WTC11 (cell line): ENCODE measurements at regions not wholly inside any gene's neighbourhood (a gene's known extent, or its start where the extent isn't known, plus 50 kb on each side); places are given as distances from the start of the nearest gene placed in this dataset.

Experiments
- ETV6 ChIP-seq: sonication (generic); formaldehyde crosslinking; IDR thresholded peaks from 2 replicates; pipeline ENCODE4 v1.8.1; 2022; ENCODE audit warnings: mild to moderate bottlenecking, missing genetic modification reagents
- ZNF121 ChIP-seq: sonication (generic); formaldehyde crosslinking; IDR thresholded peaks from 2 replicates; pipeline ENCODE4 v1.8.0; 2023; ENCODE audit warnings: missing genetic modification reagents
- ZNF396 ChIP-seq: fragments of 250-450 bp; sonication (Bioruptor Pico); IDR thresholded peaks from 2 replicates; pipeline ENCODE4 v1.8.0; 2021; ENCODE audit warnings: mild to moderate bottlenecking, moderate library complexity, borderline replicate concordance
- ZNF416 ChIP-seq: fragments of 250-450 bp; sonication (Bioruptor Pico); IDR thresholded peaks from 2 replicates; pipeline ENCODE4 v1.9.0; 2021; ENCODE audit warnings: mild to moderate bottlenecking, inconsistent platforms
- TF ChIP-seq, protein P1 (sequence below): fragments of 200-600 bp; IDR thresholded peaks from 2 replicates; pipeline ENCODE4 v1.8.0; 2022; ENCODE audit warnings: antibody characterized with exemption
- TF ChIP-seq, protein P2 (sequence below): sonication (generic); formaldehyde crosslinking; conservative IDR thresholded peaks from 2 replicates; pipeline ENCODE4 v1.8.1; 2022; ENCODE audit warnings: mild to moderate bottlenecking, missing genetic modification reagents
- TF ChIP-seq, protein P3 (sequence below): sonication (generic); formaldehyde crosslinking; IDR thresholded peaks from 2 replicates; pipeline ENCODE4 v1.8.1; 2022; ENCODE audit warnings: mild to moderate bottlenecking, moderate library complexity, missing genetic modification reagents
- TF ChIP-seq, protein P4 (sequence below): sonication (generic); formaldehyde crosslinking; IDR thresholded peaks from 2 replicates; pipeline ENCODE4 v1.8.1; 2023; ENCODE audit warnings: mild to moderate bottlenecking, missing genetic modification reagents
- TF ChIP-seq, protein P5 (sequence below): sonication (generic); formaldehyde crosslinking; IDR thresholded peaks from 2 replicates; pipeline ENCODE4 v1.8.0; 2023; ENCODE audit warnings: missing genetic modification reagents
- TF ChIP-seq, protein P6 (sequence below): sonication (generic); formaldehyde crosslinking; IDR thresholded peaks from 2 replicates; pipeline ENCODE4 v1.8.0; 2022; ENCODE audit warnings: mild to moderate bottlenecking, missing genetic modification reagents
- TF ChIP-seq, protein P7 (sequence below): sonication (generic); formaldehyde crosslinking; IDR thresholded peaks from 2 replicates; pipeline ENCODE4 v1.8.0; 2023; ENCODE audit warnings: mild to moderate bottlenecking, missing genetic modification reagents

DNA sequence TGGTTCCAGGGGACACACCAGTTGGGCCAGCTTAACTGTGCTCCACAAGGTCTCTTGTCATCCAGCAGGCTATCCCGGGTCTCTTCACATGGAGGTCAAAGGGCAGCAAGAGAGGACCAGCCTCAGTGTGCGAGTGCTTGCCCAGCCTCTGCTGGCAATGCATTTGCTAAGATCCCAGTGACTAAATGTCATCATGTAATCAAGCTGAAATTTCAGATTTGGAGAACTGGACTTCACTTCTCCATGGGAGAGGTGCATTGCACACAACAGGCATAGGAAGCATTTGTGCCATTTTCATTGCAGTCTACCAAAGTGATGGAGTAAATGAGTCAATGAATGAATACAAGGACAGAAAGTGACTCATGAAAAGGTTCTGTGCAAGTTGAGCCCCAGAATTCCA lies 51.2 kb upstream of the KDM8 start:
- TF ChIP-seq, protein P1, sequence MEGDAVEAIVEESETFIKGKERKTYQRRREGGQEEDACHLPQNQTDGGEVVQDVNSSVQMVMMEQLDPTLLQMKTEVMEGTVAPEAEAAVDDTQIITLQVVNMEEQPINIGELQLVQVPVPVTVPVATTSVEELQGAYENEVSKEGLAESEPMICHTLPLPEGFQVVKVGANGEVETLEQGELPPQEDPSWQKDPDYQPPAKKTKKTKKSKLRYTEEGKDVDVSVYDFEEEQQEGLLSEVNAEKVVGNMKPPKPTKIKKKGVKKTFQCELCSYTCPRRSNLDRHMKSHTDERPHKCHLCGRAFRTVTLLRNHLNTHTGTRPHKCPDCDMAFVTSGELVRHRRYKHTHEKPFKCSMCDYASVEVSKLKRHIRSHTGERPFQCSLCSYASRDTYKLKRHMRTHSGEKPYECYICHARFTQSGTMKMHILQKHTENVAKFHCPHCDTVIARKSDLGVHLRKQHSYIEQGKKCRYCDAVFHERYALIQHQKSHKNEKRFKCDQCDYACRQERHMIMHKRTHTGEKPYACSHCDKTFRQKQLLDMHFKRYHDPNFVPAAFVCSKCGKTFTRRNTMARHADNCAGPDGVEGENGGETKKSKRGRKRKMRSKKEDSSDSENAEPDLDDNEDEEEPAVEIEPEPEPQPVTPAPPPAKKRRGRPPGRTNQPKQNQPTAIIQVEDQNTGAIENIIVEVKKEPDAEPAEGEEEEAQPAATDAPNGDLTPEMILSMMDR, result no peak
- TF ChIP-seq ZNF416 (no peak), ZNF396 (CRISPR knock-in tag) (no peak), ZNF121 (CRISPR knock-in tag) (no peak), ETV6 (no peak)
- TF ChIP-seq, protein P2, sequence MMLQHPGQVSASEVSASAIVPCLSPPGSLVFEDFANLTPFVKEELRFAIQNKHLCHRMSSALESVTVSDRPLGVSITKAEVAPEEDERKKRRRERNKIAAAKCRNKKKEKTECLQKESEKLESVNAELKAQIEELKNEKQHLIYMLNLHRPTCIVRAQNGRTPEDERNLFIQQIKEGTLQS (CRISPR knock-in tag), result no peak
- TF ChIP-seq, protein P3, sequence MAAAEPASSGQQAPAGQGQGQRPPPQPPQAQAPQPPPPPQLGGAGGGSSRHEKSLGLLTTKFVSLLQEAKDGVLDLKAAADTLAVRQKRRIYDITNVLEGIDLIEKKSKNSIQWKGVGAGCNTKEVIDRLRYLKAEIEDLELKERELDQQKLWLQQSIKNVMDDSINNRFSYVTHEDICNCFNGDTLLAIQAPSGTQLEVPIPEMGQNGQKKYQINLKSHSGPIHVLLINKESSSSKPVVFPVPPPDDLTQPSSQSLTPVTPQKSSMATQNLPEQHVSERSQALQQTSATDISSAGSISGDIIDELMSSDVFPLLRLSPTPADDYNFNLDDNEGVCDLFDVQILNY (CRISPR knock-in tag), result no peak
- TF ChIP-seq, protein P4, sequence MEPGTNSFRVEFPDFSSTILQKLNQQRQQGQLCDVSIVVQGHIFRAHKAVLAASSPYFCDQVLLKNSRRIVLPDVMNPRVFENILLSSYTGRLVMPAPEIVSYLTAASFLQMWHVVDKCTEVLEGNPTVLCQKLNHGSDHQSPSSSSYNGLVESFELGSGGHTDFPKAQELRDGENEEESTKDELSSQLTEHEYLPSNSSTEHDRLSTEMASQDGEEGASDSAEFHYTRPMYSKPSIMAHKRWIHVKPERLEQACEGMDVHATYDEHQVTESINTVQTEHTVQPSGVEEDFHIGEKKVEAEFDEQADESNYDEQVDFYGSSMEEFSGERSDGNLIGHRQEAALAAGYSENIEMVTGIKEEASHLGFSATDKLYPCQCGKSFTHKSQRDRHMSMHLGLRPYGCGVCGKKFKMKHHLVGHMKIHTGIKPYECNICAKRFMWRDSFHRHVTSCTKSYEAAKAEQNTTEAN (CRISPR knock-in tag), result no peak
- TF ChIP-seq, protein P5, sequence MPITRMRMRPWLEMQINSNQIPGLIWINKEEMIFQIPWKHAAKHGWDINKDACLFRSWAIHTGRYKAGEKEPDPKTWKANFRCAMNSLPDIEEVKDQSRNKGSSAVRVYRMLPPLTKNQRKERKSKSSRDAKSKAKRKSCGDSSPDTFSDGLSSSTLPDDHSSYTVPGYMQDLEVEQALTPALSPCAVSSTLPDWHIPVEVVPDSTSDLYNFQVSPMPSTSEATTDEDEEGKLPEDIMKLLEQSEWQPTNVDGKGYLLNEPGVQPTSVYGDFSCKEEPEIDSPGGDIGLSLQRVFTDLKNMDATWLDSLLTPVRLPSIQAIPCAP (CRISPR knock-in tag), result no peak
- TF ChIP-seq, protein P6, sequence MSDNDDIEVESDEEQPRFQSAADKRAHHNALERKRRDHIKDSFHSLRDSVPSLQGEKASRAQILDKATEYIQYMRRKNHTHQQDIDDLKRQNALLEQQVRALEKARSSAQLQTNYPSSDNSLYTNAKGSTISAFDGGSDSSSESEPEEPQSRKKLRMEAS (CRISPR knock-in tag), result no peak
- TF ChIP-seq, protein P7, sequence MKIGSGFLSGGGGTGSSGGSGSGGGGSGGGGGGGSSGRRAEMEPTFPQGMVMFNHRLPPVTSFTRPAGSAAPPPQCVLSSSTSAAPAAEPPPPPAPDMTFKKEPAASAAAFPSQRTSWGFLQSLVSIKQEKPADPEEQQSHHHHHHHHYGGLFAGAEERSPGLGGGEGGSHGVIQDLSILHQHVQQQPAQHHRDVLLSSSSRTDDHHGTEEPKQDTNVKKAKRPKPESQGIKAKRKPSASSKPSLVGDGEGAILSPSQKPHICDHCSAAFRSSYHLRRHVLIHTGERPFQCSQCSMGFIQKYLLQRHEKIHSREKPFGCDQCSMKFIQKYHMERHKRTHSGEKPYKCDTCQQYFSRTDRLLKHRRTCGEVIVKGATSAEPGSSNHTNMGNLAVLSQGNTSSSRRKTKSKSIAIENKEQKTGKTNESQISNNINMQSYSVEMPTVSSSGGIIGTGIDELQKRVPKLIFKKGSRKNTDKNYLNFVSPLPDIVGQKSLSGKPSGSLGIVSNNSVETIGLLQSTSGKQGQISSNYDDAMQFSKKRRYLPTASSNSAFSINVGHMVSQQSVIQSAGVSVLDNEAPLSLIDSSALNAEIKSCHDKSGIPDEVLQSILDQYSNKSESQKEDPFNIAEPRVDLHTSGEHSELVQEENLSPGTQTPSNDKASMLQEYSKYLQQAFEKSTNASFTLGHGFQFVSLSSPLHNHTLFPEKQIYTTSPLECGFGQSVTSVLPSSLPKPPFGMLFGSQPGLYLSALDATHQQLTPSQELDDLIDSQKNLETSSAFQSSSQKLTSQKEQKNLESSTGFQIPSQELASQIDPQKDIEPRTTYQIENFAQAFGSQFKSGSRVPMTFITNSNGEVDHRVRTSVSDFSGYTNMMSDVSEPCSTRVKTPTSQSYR (CRISPR knock-in tag), result no peak
